GM18858 (cell line): ENCODE measurements at regions not wholly inside any gene's neighbourhood (a gene's known extent, or its start where the extent isn't known, plus 50 kb on each side); places are given as distances from the start of the nearest gene placed in this dataset.

ENCODE experiments used
- ATAC-seq: cut with Tn5 transposase; IDR thresholded peaks from one replicate; pipeline ENCODE4 v1.9.1; 2021; ENCODE audit not compliant: unreplicated experiment

DNA sequence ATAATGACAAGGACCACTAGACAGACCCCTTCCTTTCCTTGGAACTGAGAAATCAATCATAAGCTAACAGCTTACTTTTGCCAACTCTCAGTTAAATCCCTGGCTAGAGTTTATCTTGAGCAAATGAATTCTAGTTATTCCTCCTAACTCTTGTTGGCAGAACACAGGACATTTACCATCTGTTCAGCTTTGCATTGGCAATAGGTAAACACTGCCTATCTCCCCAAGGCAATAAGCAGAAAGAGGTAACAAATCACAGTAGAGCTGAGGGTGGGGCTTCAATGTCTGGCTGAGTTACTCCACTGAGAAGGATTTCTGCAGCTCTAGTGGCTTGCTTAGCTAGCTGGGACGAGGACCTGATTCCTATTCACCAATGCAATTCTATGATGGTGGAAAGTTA is 503.3 kb upstream of the GRIA1 start:
- no peak for ATAC-seq

DNA sequence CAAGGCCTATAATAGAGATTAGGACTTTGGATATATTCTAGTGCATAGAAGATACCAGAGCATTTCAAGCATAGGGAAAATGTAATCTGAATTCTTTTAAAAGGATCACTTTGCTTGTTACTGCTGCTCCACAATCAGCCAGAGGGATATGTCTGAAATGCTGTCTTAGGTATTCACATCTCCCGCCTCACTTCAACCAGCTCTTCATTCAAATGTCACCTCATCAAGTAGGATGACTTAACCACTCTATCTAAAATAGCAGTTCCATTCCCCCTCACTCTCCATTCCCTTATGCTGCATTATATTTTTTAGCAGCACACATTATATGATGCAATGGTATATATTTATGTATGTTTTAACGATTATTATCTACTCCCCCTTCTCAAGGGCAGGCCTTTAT is 500.3 kb upstream of the GRIA1 start:
- no peak for ATAC-seq

DNA sequence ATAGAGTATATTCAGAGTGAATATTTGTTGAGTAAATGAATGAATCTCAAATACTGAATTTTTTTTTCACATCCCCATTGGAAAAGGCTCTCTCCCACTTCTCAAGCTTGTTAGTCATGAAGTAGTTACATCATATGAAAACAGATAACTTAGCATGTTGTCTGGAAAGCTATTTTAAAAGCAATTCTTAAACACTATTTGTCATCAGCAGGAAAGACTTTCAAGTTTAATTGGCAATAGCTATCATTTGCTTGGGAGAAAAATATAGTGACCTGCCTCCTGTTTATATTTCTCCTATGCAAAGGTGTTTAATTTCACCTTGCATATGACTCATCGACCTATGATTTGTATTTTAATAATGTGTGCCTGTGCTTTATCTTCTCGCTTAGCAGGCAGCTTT is 499.8 kb upstream of the GRIA1 start:
- ATAC-seq, result no peak

DNA sequence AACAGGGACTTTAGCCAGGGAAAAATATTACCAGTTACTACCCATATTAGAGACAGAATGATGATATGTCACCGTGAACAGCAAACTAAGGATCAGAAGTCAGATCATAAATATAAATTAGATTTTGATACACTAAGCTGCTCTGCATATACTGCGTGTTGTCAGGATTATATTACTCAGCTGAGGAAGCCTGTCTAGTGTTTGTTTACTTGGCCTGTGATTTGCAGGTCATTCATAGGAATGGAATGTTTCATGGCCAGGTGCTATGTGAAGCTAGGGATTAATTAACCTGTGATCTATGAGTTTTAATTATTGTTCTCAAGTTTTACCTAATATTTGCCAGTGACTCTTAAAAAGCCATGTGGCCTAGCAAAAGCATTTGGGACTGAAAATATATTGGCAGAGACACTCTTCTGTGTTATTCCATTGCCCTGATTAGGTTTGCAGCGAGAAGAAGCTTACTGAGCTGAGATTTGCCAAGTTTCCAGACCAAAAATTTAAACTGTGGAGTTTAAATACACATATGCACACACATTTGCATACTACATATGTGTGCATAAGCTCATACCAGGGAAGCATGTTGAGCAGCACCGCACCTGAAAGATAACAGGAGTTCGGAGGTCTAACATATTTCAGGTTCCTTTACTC is 496.3 kb upstream of the GRIA1 start:
- ATAC-seq, result no peak

DNA sequence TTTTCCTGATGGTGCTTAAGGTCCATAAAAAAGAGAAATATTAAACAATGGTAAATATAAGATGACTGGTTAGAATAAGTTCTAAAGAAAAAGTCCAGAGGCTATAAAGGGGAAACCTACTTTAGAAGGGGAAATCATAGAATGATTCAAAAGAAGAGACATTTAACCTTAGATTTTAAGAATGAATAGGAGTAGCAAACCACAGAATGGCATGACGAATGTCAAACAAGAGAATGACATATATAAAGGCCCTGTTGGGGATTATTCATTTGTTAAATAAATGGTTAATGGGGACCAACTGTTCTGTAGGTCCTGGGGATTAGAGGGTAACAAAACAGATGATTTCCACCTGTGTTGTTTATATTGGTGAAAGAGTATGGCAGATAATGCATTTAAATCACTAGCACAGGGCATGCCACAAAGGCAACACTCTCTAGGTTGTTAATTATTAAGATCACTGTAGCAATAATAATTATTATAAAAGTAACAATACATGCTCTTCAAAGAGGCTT is 495.2 kb upstream of the GRIA1 start:
- no peak for ATAC-seq

DNA sequence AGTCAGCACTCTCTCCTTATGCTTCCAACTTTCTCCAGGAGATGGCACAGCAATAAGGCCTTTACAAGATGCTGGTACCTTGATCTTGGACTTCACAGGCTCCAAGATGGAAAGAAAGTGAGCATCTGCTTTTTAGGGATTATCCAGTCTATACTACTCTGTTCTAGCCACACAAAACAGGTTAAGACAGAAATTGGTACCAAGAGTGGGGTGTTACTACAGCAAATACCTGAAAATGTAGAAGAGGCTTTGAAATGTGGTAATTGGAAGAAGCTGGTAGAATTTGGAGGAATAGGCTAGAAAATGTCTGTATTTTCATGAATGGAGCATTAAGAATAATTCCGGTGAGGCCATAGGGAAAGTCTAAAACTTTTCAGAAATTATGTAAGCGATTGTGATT is 484.8 kb upstream of the GRIA1 start:
- no peak for ATAC-seq

DNA sequence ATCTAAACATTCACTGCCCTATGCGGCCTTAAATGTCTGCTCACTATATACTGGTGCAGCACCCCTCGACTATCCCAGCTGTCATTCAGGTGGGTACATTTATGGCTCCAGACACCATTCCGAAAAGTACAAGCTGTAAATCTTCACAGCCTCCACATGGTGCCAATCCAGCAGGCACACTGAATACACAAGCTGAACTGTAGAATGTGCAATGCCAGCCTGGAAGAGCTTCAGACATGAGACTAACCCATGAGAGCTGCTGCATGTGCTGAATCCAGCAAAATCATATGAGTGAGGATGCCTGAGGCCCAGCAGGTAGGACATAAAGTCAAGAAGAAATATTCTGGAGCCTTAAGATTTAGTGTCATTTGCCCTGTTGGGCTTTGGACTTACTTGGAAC is 483.8 kb upstream of the GRIA1 start:
- ATAC-seq, result no peak

DNA sequence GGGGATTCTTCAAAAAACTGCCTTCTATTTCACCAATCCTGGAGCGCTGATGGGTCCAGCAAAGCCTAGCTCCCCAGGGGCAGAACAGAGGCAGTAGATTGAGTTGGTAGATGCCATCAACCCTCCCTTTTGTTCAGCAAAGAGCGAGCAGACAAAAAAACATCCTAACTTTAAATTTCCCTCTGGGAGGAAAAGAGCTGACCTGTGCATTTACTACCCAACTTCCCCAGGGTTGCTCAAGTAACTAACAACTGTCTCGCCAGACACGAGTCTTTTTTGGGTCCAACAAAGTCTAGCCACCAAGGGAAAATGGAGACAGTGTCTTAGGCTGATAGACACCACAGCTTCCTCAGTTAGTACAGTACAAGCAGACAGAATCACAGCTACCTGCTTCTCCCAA is 476.3 kb upstream of the GRIA1 start:
- ATAC-seq, result no peak

DNA sequence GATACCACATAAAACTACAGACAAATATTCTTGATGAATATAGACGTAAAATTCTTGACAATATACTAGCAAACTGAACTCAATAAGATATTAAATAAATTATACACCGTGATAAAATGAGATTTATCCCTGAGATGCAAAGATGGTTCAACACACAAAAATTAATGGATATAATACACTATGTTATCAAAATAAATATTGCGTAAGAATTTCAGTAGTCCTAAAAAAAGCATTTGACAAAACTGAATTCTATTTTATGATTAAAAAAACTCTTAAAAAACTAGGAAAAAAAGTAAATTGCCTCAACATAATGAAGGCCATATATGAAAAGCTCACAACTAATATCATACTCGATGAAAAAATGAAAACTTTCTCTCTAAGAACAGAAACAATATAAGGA is 472.3 kb upstream of the GRIA1 start:
- ATAC-seq, result no peak

DNA sequence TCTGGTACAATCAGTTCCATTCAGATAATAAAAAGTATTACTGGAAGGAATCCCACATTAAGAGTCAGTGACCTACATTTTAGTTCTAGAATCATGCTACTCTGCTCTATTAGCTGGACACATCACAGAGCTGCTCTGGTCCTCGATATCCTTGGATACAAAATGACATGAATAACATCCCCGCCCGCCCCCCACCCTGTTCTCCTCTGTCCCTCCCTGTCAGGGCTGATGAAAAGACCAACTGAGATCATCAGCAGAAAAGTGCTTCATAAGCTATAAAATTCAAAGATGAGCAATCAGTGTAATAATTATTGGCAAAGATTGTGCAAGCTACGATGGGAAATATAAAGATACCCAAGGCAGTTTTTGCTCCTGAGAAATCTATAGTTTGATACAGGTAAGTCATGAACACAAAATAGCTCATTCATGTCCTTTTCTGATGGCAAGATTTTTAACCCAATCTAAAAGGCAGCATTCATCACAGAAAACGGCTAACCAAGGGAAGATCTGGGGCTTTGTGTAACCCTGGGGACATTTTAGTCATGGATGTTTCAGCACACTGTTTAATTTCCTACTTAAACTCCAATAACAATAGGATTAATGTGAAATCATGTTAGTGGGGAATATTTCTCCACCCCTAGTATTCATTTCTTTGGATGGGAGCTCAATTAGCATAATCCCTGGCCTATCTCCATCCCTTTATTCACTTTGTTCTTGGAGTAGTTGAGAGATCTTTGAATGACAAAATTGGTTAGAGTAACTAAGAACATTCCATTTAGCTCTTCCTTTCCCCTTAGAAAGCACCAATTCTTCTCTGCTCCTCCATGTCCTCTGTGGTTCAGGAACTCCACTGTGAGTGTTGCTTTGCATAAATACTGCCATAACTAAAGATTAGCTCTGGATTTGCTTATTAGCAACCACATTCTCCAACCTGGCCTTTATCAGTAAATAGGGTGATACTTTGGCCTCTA is 459.4 kb upstream of the GRIA1 start:
- no peak for ATAC-seq

DNA sequence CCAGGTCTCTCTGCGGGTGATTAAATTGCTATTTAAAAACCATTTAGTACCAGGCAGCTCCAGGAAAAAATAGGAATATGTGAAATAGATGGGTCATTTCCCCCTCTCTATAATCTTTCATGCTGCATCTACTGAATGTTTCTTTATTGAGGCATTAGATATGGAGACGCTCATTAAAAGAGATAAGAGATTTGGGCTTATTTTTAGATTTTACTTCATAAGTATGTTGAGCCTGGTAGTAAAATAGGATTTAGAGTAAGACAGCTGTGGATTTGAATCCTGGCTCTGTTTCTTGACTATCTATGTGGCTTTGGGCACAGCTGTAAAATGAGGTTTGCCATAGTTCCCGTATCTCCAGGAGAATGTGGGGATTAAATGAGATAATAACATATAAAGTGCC is 451.0 kb upstream of the GRIA1 start:
- ATAC-seq, result no peak

DNA sequence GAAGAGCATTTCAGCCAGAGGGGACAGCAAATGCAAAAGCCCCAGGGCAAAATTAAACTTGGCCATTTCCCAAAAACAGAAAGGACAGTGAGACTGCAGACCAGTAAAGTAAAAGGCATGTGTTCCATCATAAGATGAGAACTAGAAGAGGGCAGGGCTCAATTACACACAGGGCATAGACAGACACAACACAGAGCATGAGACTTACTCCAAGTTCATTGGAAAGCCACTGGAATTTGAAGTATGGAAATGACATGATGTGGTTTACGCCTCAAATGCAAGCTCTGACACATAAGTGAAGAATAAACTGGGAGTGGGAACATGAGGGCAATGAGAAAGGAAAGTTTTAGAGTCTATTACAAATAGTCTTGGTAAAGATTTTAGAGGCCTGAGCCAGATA is 446.6 kb upstream of the GRIA1 start:
- ATAC-seq, result no peak

DNA sequence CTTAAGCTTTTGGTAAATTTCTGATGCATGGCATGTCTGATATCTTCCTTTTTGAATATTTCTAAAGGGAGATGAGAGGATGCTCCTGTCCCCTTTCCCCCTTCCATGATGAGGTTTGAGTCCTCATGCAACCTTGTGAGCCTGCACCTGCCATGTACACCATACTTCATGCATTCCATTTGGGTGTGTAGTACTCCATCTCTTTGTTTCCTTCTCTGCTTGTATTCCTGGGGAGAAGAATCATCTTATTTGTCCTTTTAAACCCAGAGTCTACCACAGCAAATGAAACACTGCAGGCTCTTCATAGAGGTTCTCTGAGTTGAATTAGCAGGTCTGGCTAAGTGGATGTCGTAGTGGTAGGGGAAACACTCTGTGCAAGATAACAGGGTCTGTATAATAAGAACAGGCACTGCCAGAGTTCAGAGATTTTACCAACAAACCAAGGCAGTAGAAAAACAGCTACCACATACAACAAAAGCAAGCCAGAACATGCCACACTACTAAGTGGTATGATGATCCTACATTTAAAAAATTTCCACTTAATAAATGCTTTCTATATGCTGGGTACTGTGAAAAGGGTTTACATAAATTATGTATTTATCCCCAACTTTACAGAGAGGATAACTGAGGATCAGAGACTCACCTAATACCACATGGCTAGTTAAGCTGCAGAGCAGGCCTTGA is 439.8 kb upstream of the GRIA1 start:
- no peak for ATAC-seq

DNA sequence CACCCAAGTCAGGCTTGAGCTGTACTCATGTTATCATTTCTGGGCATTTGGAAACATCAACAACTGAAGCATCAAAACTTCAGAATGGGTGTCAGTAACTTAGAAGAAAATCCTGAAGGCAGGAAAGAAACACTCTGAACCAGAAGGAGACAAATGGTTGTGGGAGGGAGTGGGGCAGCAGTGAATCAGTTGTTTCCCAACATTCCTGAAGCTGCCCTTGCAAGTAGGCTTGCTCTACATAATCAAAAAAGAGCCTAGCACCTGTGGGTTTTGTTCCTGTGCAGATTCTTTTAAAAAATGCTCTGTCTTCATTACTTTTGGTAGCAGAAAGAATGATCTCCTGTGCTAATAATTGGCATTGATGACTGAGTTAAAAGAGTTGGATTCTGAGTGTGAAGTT is 424.2 kb upstream of the GRIA1 start:
- no peak for ATAC-seq

DNA sequence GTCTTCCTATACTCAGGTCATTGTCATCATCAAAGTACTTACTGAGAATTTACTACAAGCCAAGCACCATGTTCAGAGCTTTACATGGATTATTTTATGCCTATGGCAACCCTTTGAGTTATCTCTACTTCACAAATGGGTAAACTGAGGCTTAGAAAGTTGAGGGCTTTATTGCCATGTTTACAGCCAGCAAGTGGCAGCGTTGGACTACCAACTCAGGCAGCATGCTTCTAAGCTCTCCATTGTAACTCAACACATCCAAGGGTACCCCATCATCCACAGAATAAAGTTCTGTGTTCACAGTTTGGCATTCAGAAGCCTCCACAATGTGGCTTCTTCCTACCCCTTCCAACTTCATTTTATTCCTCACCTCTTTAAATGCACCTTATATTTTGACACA is 422.6 kb upstream of the GRIA1 start:
- no peak for ATAC-seq

DNA sequence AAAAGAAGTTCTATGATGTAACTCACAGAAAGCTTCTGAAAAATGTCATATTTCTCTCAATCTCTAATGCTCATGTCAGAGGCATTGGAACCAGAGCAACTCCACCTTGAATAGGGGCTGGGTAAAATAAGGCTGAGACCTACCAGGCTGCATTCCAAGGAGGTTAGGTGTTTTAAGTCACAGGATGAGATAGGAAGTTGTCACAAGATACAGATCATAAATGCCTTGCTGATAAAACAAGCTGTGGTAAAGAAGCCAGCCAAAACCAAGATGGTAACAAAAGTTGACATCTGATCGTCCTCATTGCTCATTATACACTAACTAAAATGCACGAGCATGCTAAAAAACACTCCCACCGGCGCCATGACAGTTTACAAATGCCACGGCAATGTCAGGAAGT is 411.1 kb upstream of the GRIA1 start:
- ATAC-seq, result no peak

DNA sequence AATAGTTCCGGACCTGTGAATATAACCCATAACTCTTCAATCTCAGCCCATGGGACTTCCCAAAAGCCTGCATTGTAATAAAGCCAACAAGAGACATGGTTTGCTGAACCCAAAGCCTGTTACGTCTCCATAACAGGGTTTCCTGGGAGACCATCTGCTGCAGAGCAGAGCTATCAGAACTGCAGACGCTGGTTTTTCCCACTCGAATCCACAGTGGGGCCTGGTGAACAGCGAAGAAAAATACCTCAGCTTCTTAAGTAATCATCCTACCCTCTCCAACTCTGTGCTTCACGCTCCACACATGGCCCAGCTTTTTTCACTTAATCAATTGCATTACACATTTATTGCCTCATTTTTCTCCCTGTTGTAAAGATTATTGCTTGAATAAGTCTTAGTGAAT is 409.5 kb upstream of the GRIA1 start:
- no peak for ATAC-seq

DNA sequence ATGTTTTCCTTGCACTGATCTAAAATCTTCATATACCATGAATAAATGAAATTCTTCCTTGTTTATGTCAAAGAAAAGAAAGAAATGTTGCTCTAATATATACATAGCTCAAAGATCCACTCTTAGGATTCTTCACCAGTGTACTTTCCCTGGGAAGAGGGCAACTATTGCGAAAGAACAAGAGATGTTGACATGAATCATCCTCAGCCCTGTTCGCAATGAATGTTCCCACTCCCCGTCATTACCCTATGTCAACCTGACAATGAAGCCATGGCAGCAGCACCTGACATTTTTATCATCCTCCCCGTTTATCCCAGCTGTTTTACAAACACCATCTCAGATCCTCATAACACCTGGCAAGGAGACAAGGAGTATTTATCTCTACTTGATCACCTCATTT is 409.1 kb upstream of the GRIA1 start:
- ATAC-seq, result no peak

DNA sequence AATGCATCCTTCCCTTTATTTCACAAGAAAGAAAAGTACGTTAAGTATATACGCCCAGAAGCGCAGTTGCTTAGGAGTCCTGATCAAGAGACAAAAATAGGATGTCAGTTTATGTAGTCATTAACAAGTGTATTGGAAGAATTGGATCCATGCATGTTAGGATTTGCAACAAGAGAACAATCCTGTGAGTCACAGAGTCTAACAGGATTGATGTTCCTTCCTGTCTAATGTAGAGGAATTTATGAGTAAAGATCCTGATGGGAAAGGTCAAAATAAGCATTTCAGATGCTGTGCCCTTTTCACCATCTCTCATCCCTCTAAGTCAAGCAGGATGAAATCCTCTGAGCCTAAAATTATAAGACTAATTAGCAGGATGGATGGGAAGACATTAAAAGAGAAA is 406.0 kb upstream of the GRIA1 start:
- ATAC-seq, result no peak

DNA sequence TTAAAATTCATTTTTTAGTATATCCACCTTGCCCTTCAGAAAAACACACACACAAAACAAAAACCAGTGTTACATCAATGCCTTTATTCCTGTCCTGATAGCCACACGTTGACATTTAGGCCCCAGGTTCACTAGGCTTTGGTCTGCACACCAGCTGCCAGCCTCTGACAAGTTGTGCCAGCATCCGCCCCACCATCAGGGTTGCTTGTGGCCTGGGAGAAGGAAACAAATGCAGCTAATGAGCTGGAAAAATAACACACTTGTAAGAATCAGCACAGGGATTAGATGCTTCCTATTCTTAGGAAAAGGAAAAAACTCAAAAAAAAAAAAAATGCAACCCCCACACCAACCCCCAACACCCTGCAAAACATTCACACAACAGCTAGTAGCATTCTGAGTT is 404.0 kb upstream of the GRIA1 start:
- no peak for ATAC-seq

DNA sequence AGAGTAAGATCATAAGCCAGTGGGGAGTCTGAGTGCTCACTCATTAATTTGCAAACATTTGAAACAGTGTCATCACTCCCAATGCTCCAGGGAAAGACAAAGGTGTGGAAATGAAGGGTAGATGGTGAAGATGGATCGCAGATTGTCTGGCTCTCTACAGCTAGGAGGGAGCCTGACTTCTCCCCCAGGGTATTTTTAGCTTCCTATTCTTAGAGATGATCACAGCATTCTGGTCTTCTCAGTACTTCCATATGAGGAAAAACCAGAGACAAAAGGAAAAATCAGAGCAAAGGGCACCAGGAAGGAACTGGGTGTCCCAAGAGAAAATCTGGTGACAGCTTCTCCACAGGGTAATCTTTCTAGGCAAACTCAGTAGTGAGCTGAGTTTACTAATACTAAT is 401.9 kb upstream of the GRIA1 start:
- ATAC-seq, result no peak

DNA sequence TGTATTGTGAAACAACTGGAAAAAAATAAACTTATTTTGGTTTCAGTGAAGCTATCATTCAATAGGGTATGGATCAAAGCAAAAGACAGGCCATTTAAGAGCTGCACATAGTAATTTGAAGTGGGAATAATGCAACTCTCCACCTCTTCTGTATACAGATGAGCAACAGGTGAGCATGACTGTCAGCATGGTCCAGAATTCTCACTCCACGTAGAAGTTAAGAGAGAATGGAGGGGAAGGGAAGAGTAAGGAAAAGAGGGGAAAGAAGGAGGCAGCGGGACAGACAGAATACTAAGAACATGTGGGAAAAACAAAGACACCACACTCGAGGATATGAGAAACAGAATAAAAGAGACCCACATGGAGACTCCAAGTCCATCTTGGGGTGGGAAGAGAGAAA is 396.1 kb upstream of the GRIA1 start:
- ATAC-seq, result no peak
